Naive thymus-derived CD4-positive, alpha-beta T cell (primary cell): ENCODE measurements at regions not wholly inside any gene's neighbourhood (a gene's known extent, or its start where the extent isn't known, plus 50 kb on each side); places are given as distances from the start of the nearest gene placed in this dataset.

Source experiments
- ATAC-seq: fragments of 150-1000 bp; cut with Tn5 transposase; 2 replicates; pipeline ENCODE4 v1.10.0; 2021; ENCODE audit warnings: mild to moderate bottlenecking, moderate library complexity
- CTCF ChIA-PET: fragments of 350-600 bp; sonication (Branson Sonifier 250); formaldehyde crosslinking; loops from one replicate; lab custom pipeline; 2021; ENCODE audit warnings: antibody characterized with exemption; lab: Charles Lee
- POLR2A ChIA-PET: fragments of 350-600 bp; sonication (Branson Sonifier 250); formaldehyde crosslinking; loops from one replicate; lab custom pipeline; 2021; ENCODE audit warnings: antibody characterized with exemption, inconsistent platforms; lab: Charles Lee
- DNase-seq, 9 donors: peaks; one replicate each; pipeline versions ENCODE4 v3.0.0 to v3.0.0-alpha.2; 2020 to 2022; ENCODE audit warnings: mixed read lengths in 1 of 9
- H3K27ac ChIP-seq: one replicate; pipeline ENCODE4 v1.7.0; 2013; ENCODE audit warnings: mild to moderate bottlenecking, low read depth, low read length, moderate library complexity
- H3K27me3 ChIP-seq, 2 donors: one replicate each; pipeline ENCODE4 v1.7.0; 2013; ENCODE audit warnings: low read length in 2 of 2, mild to moderate bottlenecking in 2 of 2, moderate library complexity in 2 of 2; ENCODE audit not compliant: control insufficient read depth in 2 of 2, insufficient read depth in 2 of 2
- H3K36me3 ChIP-seq, 3 experiments: 1 replicate in 2 of 3; 2 replicates in 1 of 3; pipeline ENCODE4 v1.7.0; 2013; ENCODE audit warnings: low read length in 3 of 3, mild to moderate bottlenecking in 3 of 3, moderate library complexity in 1 of 3; ENCODE audit not compliant: insufficient read depth in 3 of 3, control insufficient read depth in 2 of 3
- H3K4me1 ChIP-seq, 2 donors: one replicate each; pipeline ENCODE4 v1.7.0; 2013; ENCODE audit warnings: low read length in 2 of 2, mild to moderate bottlenecking in 2 of 2, moderate library complexity in 1 of 2; ENCODE audit not compliant: control insufficient read depth in 2 of 2, insufficient read depth in 2 of 2
- H3K4me3 ChIP-seq: 2 replicates; pipeline ENCODE4 v1.7.0; 2013; ENCODE audit warnings: mild to moderate bottlenecking, low read length
- H3K9me3 ChIP-seq, 3 experiments: 1 replicate in 2 of 3; 2 replicates in 1 of 3; pipeline ENCODE4 v1.7.0; 2013; ENCODE audit warnings: low read length in 3 of 3; ENCODE audit not compliant: control insufficient read depth in 2 of 3
- H3K27ac Mint-ChIP-seq, 9 donors: one replicate each; pipeline ENCODE4 v1.8.0; 2020 to 2022; ENCODE audit warnings: mixed read lengths in 9 of 9, mild to moderate bottlenecking in 8 of 9, moderate library complexity in 5 of 9, inconsistent platforms in 2 of 9
- H3K27me3 Mint-ChIP-seq, 5 donors: one replicate each; pipeline ENCODE4 v1.8.0; 2021 to 2022; ENCODE audit warnings: mixed read lengths in 5 of 5, mild to moderate bottlenecking in 1 of 5
- H3K36me3 Mint-ChIP-seq, 5 donors: one replicate each; pipeline ENCODE4 v1.8.0; 2020 to 2022; ENCODE audit warnings: mixed read lengths in 5 of 5, mild to moderate bottlenecking in 3 of 5, inconsistent platforms in 1 of 5
- H3K4me1 Mint-ChIP-seq, 7 donors: one replicate each; pipeline ENCODE4 v1.8.0; 2020 to 2022; ENCODE audit warnings: mixed read lengths in 7 of 7, mild to moderate bottlenecking in 3 of 7, inconsistent platforms in 1 of 7
- H3K4me3 Mint-ChIP-seq, 10 donors: one replicate each; pipeline ENCODE4 v1.8.0; 2020 to 2022; ENCODE audit warnings: mild to moderate bottlenecking in 10 of 10, mixed read lengths in 10 of 10, moderate library complexity in 6 of 10, inconsistent platforms in 2 of 10
- H3K9me3 Mint-ChIP-seq, 11 donors: one replicate each; pipeline ENCODE4 v1.8.0; 2020 to 2022; ENCODE audit warnings: mixed read lengths in 11 of 11, mild to moderate bottlenecking in 4 of 11, inconsistent platforms in 1 of 11, moderate library complexity in 1 of 11
- intact Hi-C, 2 donors: fragments of 100-400 bp; cut with micrococcal nuclease; formaldehyde crosslinking; loops; one replicate each; pipeline ENCODE4 v1.15.1; 2023

DNA sequence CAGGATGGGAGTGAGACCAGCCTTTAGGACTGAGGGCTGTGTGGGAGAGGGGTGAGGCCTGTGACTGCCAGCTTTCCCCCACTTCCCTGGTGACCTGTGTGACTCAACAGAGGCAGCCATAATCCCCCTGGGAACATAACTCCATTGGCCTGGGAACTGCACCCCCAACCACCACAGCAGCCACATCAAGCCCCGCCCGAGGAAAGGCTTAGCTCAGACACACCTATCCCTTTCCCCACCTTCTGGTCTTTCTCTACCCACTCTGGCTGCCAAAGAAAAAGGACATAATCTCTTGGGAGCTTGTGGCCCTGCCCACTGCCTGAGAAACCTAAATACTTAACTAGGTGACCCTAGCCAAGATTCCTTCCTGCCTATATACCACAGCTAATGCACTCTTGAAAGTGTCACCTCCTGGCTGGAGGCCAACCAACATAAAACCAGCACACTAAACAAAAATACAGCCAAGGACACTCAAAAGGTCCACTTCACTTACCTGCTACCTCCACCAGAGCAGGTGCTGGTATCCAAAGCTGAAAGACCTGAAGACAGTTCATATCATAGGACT lies 406.6 kb upstream of the CAMK1G start:
- DNase-seq = no peak
- ChIA-PET POLR2A (no interaction called here), CTCF (no interaction called here)
- H3K27me3 Mint-ChIP-seq = peaks cover 0 to 21% (median 6%) of the 10 kb centered on the region in 5 donors
- no peaks in the 10 kb centered on the region for H3K4me1 Mint-ChIP-seq
- H3K4me3 Mint-ChIP-seq = no peak overlapping the region
- no peak for ATAC-seq
- intact Hi-C loops = no loop called here
- peaks cover 0 to 50% (median 10%) of the 10 kb centered on the region in 11 donors for H3K9me3 Mint-ChIP-seq
- no peaks in the 10 kb centered on the region for H3K36me3 ChIP-seq
- H3K27ac ChIP-seq = no peak overlapping the region
- no peak overlapping the region for H3K27ac Mint-ChIP-seq
- H3K4me3 ChIP-seq = no peak overlapping the region
- H3K27me3 ChIP-seq = no peaks in the 10 kb centered on the region
- no peaks in the 10 kb centered on the region for H3K4me1 ChIP-seq
- H3K36me3 Mint-ChIP-seq = no peaks in the 10 kb centered on the region
- H3K9me3 ChIP-seq = no peaks in the 10 kb centered on the region

- Histone ChIP-seq H3K4me3 (no peak overlapping the region), H3K9me3 (peaks cover 0 to 8% (median 0%) of the 10 kb centered on the region in 3 experiments), H3K4me1 (no peaks in the 10 kb centered on the region), H3K36me3 (no peaks in the 10 kb centered on the region), H3K27ac (no peak overlapping the region), H3K27me3 (no peaks in the 10 kb centered on the region)
- DNase-seq (no peak), ATAC-seq (no peak)
- H3K4me1 Mint-ChIP-seq = no peaks in the 10 kb centered on the region
- ChIA-PET POLR2A (no interaction called here), CTCF (no interaction called here)
- intact Hi-C loops = no loop called here
- H3K9me3 Mint-ChIP-seq = peaks cover 7 to 54% (median 13%) of the 10 kb centered on the region in 11 donors
- H3K4me3 Mint-ChIP-seq = no peak overlapping the region
- peaks cover 0 to 12% (median 0%) of the 10 kb centered on the region in 5 donors for H3K27me3 Mint-ChIP-seq
- peaks cover 0 to 5% (median 0%) of the 10 kb centered on the region in 5 donors for H3K36me3 Mint-ChIP-seq
- H3K27ac Mint-ChIP-seq = no peak overlapping the region
These were observed 400.3 kb upstream of the CAMK1G start for GRCh38 chr1:209183195-209183594.

- ChIA-PET POLR2A (interaction anchor here (0.7 kb wide), 1 partner anchor 13 kb away, joined by 3 read pairs; no protein-coding TSS in a partner anchor), CTCF (no interaction called here)
- no peaks in the 10 kb centered on the region for H3K36me3 ChIP-seq
- no peaks in the 10 kb centered on the region for H3K27me3 ChIP-seq
- Mint-ChIP-seq H3K36me3 (peaks cover 0 to 2% (median 0%) of the 10 kb centered on the region in 5 donors), H3K27me3 (peaks cover 4 to 32% (median 7%) of the 10 kb centered on the region in 5 donors), H3K4me3 (no peak overlapping the region), H3K9me3 (peaks cover 0 to 17% (median 5%) of the 10 kb centered on the region in 11 donors), H3K27ac (no peak overlapping the region), H3K4me1 (no peaks in the 10 kb centered on the region)
- no peak overlapping the region for H3K4me3 ChIP-seq
- H3K9me3 ChIP-seq = peaks cover 0 to 8% (median 0%) of the 10 kb centered on the region in 3 experiments
- no peak overlapping the region for H3K27ac ChIP-seq
- DNase-seq (no peak), ATAC-seq (no peak)
- intact Hi-C loops = no loop called here
- H3K4me1 ChIP-seq = no peaks in the 10 kb centered on the region
These were observed 395.9 kb upstream of the CAMK1G start for GRCh38 chr1:209187589-209187988.

DNA sequence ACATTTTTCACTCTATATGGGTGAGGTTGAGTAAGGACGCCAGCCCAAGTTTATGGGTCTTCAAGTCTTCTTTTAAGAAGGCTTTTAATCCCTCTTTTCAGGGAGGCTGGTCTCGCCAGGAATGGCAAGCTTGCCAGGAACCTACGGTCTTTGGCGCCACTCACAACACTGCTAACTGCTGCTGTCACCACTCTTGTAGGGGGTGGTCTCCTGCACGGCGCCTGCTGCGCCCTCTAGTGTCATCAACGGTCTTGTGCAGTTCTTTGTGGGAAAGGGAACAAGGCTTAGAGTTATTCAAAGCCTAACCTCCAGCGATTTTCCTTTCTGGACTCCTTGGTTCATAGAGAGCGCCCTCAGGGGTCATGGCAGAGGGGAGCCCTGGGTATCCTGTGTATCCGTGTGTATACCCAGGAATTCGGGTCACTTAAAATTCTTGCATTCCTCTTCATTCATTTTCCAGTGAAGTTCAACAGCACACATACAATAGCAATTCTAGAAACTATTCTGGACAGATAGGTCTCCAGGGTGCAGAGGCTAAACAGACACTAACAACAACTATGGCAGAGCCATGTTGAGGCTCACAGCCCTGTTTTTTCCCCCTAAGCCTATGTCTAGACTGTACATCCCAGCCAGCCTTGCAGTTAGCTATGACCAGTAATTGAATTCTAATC lies 392.8 kb upstream of the CAMK1G start:
- Histone ChIP-seq H3K27me3 (no peaks in the 10 kb centered on the region), H3K27ac (no peak overlapping the region), H3K4me1 (no peaks in the 10 kb centered on the region), H3K4me3 (no peak overlapping the region), H3K9me3 (peaks cover 0 to 10% (median 0%) of the 10 kb centered on the region in 3 experiments), H3K36me3 (no peaks in the 10 kb centered on the region)
- intact Hi-C loops = loop anchor here in 1 of 2 donors (5.0 kb wide), 1 partner anchor 538 kb away; no protein-coding TSS in a partner anchor
- H3K4me3 Mint-ChIP-seq = no peak overlapping the region
- CTCF ChIA-PET = interaction anchor here (0.6 kb wide), 2 partner anchors 205 to 540 kb away, joined by 3 to 4 read pairs; no protein-coding TSS in a partner anchor
- peaks cover 4 to 35% (median 8%) of the 10 kb centered on the region in 5 donors for H3K27me3 Mint-ChIP-seq
- POLR2A ChIA-PET = no interaction called here
- ATAC-seq = no peak
- peaks cover 0 to 5% (median 0%) of the 10 kb centered on the region in 5 donors for H3K36me3 Mint-ChIP-seq
- peaks cover 0 to 20% (median 8%) of the 10 kb centered on the region in 11 donors for H3K9me3 Mint-ChIP-seq
- no peaks in the 10 kb centered on the region for H3K4me1 Mint-ChIP-seq
- no peak overlapping the region for H3K27ac Mint-ChIP-seq
- no peak for DNase-seq

DNA sequence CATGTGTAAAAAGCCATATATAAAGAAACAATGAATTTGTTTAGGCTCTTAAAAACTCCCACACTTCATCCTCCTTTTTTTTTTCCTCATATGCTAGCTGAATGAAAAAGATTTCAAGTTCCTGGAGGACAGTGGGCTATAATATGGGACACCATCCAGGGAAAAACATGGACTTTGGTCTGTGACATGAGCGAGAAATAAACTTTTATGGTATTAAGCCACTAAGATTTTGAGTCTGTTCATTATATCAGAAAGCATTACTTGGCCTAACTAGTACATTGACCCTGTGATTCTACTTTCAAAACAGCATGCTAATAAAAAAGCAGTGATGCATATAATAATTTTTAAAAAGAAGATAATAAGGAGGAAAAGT lies 392.3 kb upstream of the CAMK1G start:
- Histone ChIP-seq H3K36me3 (no peaks in the 10 kb centered on the region), H3K4me3 (no peak overlapping the region), H3K9me3 (peaks cover 0 to 15% (median 0%) of the 10 kb centered on the region in 3 experiments), H3K4me1 (no peaks in the 10 kb centered on the region), H3K27me3 (no peaks in the 10 kb centered on the region), H3K27ac (no peak overlapping the region)
- ATAC-seq = no peak
- no peaks in the 10 kb centered on the region for H3K4me1 Mint-ChIP-seq
- no peak overlapping the region for H3K4me3 Mint-ChIP-seq
- H3K27me3 Mint-ChIP-seq = peaks cover 4 to 31% (median 8%) of the 10 kb centered on the region in 5 donors
- CTCF ChIA-PET = interaction anchor here (0.6 kb wide), 2 partner anchors 204 to 540 kb away, joined by 3 to 4 read pairs; no protein-coding TSS in a partner anchor
- DNase-seq = no peak
- peaks cover 0 to 7% (median 0%) of the 10 kb centered on the region in 5 donors for H3K36me3 Mint-ChIP-seq
- H3K27ac Mint-ChIP-seq = no peak overlapping the region
- POLR2A ChIA-PET = no interaction called here
- intact Hi-C loops = loop anchor here in 1 of 2 donors (5.0 kb wide), 1 partner anchor 539 kb away; no protein-coding TSS in a partner anchor
- peaks cover 5 to 25% (median 12%) of the 10 kb centered on the region in 11 donors for H3K9me3 Mint-ChIP-seq

DNA sequence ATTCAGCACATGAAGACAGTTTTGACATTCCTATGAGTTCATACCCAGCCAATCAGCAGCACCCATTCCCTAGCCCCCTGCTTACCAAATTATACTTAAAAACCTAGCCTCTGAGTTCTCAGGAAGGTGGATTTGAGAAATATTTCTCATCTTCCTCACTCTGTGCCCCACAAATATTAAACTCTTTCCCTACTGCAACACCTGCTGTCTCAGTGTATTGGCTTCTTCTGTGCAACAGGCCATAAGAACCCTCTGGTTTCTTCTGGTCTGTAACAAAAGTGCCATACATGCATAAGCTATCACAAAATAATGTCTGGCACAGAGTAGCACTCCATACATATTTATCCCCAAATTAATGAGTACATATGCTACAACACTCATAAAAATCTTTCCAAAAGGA lies 387.4 kb upstream of the CAMK1G start:
- H3K4me3 ChIP-seq = no peak overlapping the region
- no peak overlapping the region for H3K27ac ChIP-seq
- peaks cover 6 to 25% (median 11%) of the 10 kb centered on the region in 5 donors for H3K27me3 Mint-ChIP-seq
- intact Hi-C loops = no loop called here
- no peak for DNase-seq
- no peaks in the 10 kb centered on the region for H3K27me3 ChIP-seq
- peaks cover 0 to 2% (median 0%) of the 10 kb centered on the region in 7 donors for H3K4me1 Mint-ChIP-seq
- ChIA-PET CTCF (no interaction called here), POLR2A (no interaction called here)
- no peaks in the 10 kb centered on the region for H3K4me1 ChIP-seq
- peak overlapping the region in 1 of 9 donors; percentile 8 for H3K27ac Mint-ChIP-seq
- no peak for ATAC-seq
- peaks cover 9 to 39% (median 20%) of the 10 kb centered on the region in 11 donors for H3K9me3 Mint-ChIP-seq
- H3K9me3 ChIP-seq = peaks cover 0 to 24% (median 0%) of the 10 kb centered on the region in 3 experiments
- H3K4me3 Mint-ChIP-seq = no peak overlapping the region
- H3K36me3 Mint-ChIP-seq = peaks cover 0 to 16% (median 0%) of the 10 kb centered on the region in 5 donors
- no peaks in the 10 kb centered on the region for H3K36me3 ChIP-seq
